Neural cell (in vitro differentiated cells): ENCODE measurements at regions not wholly inside any gene's neighbourhood (a gene's known extent, or its start where the extent isn't known, plus 50 kb on each side); places are given as distances from the start of the nearest gene placed in this dataset.

ENCODE experiments used
- H2AFZ ChIP-seq: fragments of 200-600, 300-800 bp; sonication (generic), shearing (Covaris generic); 2 replicates; pipeline ENCODE4 v1.6.0; 2014; ENCODE audit warnings: low read depth, mild to moderate bottlenecking, antibody characterized with exemption, low read length, moderate library complexity
- H3F3A ChIP-seq: fragments of 200-600 bp; shearing (Covaris generic); 2 replicates; pipeline ENCODE4 v1.6.1; 2016; ENCODE audit warnings: mild to moderate bottlenecking, moderate library complexity, mixed read lengths, antibody characterized with exemption, low read length; ENCODE audit not compliant: insufficient read depth, poor library complexity, severe bottlenecking
- H3K27ac ChIP-seq: fragments of 200-600, 300-800 bp; sonication (generic), shearing (Covaris generic); 2 replicates; pipeline ENCODE4 v1.5.1; 2014; ENCODE audit warnings: mild to moderate bottlenecking, low read length, moderate library complexity
- H3K27me3 ChIP-seq: fragments of 300-800, 200-600 bp; sonication (generic), shearing (Covaris generic); 2 replicates; pipeline ENCODE4 v1.6.0; 2014; ENCODE audit warnings: mild to moderate bottlenecking, low read depth, low read length, moderate library complexity; ENCODE audit not compliant: insufficient read depth
- H3K36me3 ChIP-seq: fragments of 300-800, 200-600 bp; sonication (generic), shearing (Covaris generic); 2 replicates; pipeline ENCODE4 v1.5.1; 2014; ENCODE audit warnings: mild to moderate bottlenecking, antibody characterized with exemption, low read length, moderate library complexity; ENCODE audit not compliant: insufficient read depth
- H3K4me2 ChIP-seq: fragments of 300-800, 200-600 bp; sonication (generic), shearing (Covaris generic); 2 replicates; pipeline ENCODE4 v1.6.0; 2014; ENCODE audit warnings: mild to moderate bottlenecking, low read length
- H3K4me3 ChIP-seq: fragments of 300-800, 200-600 bp; sonication (generic), shearing (Covaris generic); 2 replicates; pipeline ENCODE4 v1.5.1; 2014; ENCODE audit warnings: mild to moderate bottlenecking, low read length, moderate library complexity
- H3K79me2 ChIP-seq: fragments of 200-600 bp; shearing (Covaris generic); replicated peaks from 2 replicates; pipeline ENCODE4 v1.6.0; 2014; ENCODE audit warnings: mild to moderate bottlenecking, low read length, moderate library complexity; ENCODE audit not compliant: insufficient read depth
- H3K9ac ChIP-seq: fragments of 300-800, 200-600 bp; sonication (generic), shearing (Covaris generic); 2 replicates; pipeline ENCODE4 v1.6.1; 2016; ENCODE audit warnings: mild to moderate bottlenecking, low read length, mixed read lengths
- H3K9me2 ChIP-seq: fragments of 200-600 bp; shearing (Covaris generic); 2 replicates; pipeline ENCODE4 v1.6.1; 2016; ENCODE audit warnings: mild to moderate bottlenecking, low read length, mixed read lengths; ENCODE audit not compliant: insufficient read depth
- H3K9me3 ChIP-seq: fragments of 200-600, 300-800 bp; sonication (generic), shearing (Covaris generic); 2 replicates; pipeline ENCODE4 v1.6.1; 2016; ENCODE audit warnings: mild to moderate bottlenecking, mixed run types, low read length, moderate library complexity, mixed read lengths
- H4K20me1 ChIP-seq: fragments of 200-600 bp; shearing (Covaris generic); 2 replicates; pipeline ENCODE4 v1.6.1; 2016; ENCODE audit warnings: mild to moderate bottlenecking, mixed run types; ENCODE audit not compliant: insufficient read depth
- CTCF ChIP-seq: fragments of 450-650 bp; IDR thresholded peaks from 2 replicates; pipeline ENCODE4 v1.5.1; 2014; ENCODE audit warnings: antibody characterized with exemption, mild to moderate bottlenecking, moderate library complexity; ENCODE audit not compliant: poor library complexity, severe bottlenecking
- EP300 ChIP-seq: fragments of 450-650 bp; conservative IDR thresholded peaks from 2 replicates; pipeline ENCODE4 v1.6.1; 2014; ENCODE audit warnings: antibody characterized with exemption, mild to moderate bottlenecking, moderate library complexity; ENCODE audit not compliant: poor library complexity, severe bottlenecking
- EZH2 ChIP-seq: fragments of 200-600, 300-800 bp; shearing (Covaris generic), sonication (generic); IDR thresholded peaks from 2 replicates; pipeline ENCODE4 v1.6.1; 2014; ENCODE audit warnings: antibody characterized with exemption, low read length, borderline replicate concordance, mild to moderate bottlenecking; ENCODE audit not compliant: insufficient read depth, poor library complexity, severe bottlenecking
- MXI1 ChIP-seq: fragments of 450-650 bp; conservative IDR thresholded peaks from 2 replicates; pipeline ENCODE4 v1.6.1; 2014; ENCODE audit warnings: antibody characterized with exemption, mild to moderate bottlenecking; ENCODE audit not compliant: poor library complexity, severe bottlenecking
- POLR2AphosphoS5 ChIP-seq: IDR thresholded peaks from 2 replicates; pipeline ENCODE4 v1.6.1; 2012
- RAD21 ChIP-seq: fragments of 450-650 bp; conservative IDR thresholded peaks from 2 replicates; pipeline ENCODE4 v1.6.1; 2014; ENCODE audit warnings: antibody characterized with exemption, mild to moderate bottlenecking, moderate library complexity
- REST ChIP-seq: IDR thresholded peaks from 2 replicates; pipeline ENCODE4 v1.6.1; 2012; ENCODE audit warnings: borderline replicate concordance
- SMC3 ChIP-seq: fragments of 450-650 bp; conservative IDR thresholded peaks from 2 replicates; pipeline ENCODE4 v1.6.1; 2014; ENCODE audit warnings: antibody characterized with exemption, mild to moderate bottlenecking, moderate library complexity; ENCODE audit not compliant: poor library complexity
- TAF1 ChIP-seq: IDR thresholded peaks from 2 replicates; pipeline ENCODE4 v1.6.1; 2012; ENCODE audit warnings: low read depth

GRCh38 chr12:65747338-65747737 is 76.9 kb upstream of the HMGA2 start:
- H3K27me3 ChIP-seq, result peaks cover 14% of the 10 kb centered on the region
- H3K36me3 ChIP-seq, result no peaks in the 10 kb centered on the region
- no peak overlapping the region for H3K4me3 ChIP-seq
- no peaks in the 10 kb centered on the region for H3K9me3 ChIP-seq
- no peaks in the 10 kb centered on the region for H3F3A ChIP-seq
- no peak for TF ChIP-seq SMC3
- no peak for TF ChIP-seq EZH2
- no peak for TF ChIP-seq REST
- no peak for TF ChIP-seq TAF1
- no peak for TF ChIP-seq MXI1
- H2AFZ ChIP-seq, result no peak overlapping the region
- H3K9me2 ChIP-seq, result no peaks in the 10 kb centered on the region
- no peak overlapping the region for H3K4me2 ChIP-seq
- no peak overlapping the region for H3K9ac ChIP-seq
- H3K79me2 ChIP-seq, result no peaks in the 10 kb centered on the region
- H3K27ac ChIP-seq, result no peak overlapping the region
- H4K20me1 ChIP-seq, result no peaks in the 10 kb centered on the region

- H3K27me3 ChIP-seq, result peaks cover 4% of the 10 kb centered on the region
- H3K4me2 ChIP-seq, result no peak overlapping the region
- no peak overlapping the region for H3K9ac ChIP-seq
- no peaks in the 10 kb centered on the region for H3K9me3 ChIP-seq
- no peak overlapping the region for H2AFZ ChIP-seq
- H4K20me1 ChIP-seq, result no peaks in the 10 kb centered on the region
- no peaks in the 10 kb centered on the region for H3F3A ChIP-seq
- H3K9me2 ChIP-seq, result no peaks in the 10 kb centered on the region
- no peak overlapping the region for H3K27ac ChIP-seq
- TF ChIP-seq REST, result no peak
- no peak for TF ChIP-seq MXI1
- TF ChIP-seq EZH2, result no peak
- TF ChIP-seq POLR2AphosphoS5, result no peak
- TF ChIP-seq TAF1, result no peak
- no peak for TF ChIP-seq EP300
- TF ChIP-seq RAD21, result no peak
- no peak for TF ChIP-seq CTCF
- TF ChIP-seq SMC3, result no peak
- H3K4me3 ChIP-seq, result no peak overlapping the region
- H3K79me2 ChIP-seq, result no peaks in the 10 kb centered on the region
- no peaks in the 10 kb centered on the region for H3K36me3 ChIP-seq
These were observed 76.0 kb upstream of the HMGA2 start for GRCh38 chr12:65748332-65748731.
